ENCODE measurements at regions not wholly inside any gene's neighbourhood (a gene's known extent, or its start where the extent isn't known, plus 50 kb on each side); places are given as distances from the start of the nearest gene placed in this dataset.

DNA sequence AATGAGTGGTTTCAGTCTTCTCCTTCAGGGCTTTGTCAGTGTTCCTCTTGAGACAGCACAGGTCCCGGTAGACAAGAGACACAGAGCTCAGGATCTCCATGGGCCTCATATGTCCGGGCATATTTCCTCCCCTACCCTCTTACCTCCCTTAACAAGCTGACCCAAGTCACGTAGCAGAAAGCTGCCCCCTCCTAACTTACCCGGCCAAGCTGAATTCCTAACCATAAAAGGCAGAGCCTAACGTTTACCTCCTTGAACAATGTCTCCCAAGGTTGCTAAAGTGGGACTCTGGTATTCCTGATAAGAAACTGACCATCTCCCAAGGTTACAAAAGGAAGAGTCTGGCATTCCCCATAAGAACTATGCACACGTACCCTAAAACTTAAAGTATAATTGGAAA lies 182.2 kb upstream of the USP15 start:
- FAIRE-seq (no peak), DNase-seq (ENCODE audit: low read depth, low spot score) (no peak)
- Histone ChIP-seq H3K4me1 (ENCODE audit: control insufficient read depth, extremely low read depth, insufficient read depth, low read length) (no peaks in the 10 kb centered on the region), H3K9me3 (ENCODE audit: control insufficient read depth, low read depth, low read length) (no peaks in the 10 kb centered on the region), H3K4me3 (ENCODE audit: control insufficient read depth in 2 of 3, extremely low read depth in 1 of 3, insufficient read depth in 2 of 3, low read depth in 1 of 3, low read length in 3 of 3) (no peak overlapping the region), H3K9ac (ENCODE audit: control insufficient read depth, extremely low read depth, insufficient read depth, low read length) (no peak overlapping the region), H2AFZ (ENCODE audit: control insufficient read depth, low read length) (no peak overlapping the region), H3K36me3 (ENCODE audit: control insufficient read depth in 2 of 2, extremely low read depth in 1 of 2, insufficient read depth in 2 of 2, low read length in 2 of 2) (no peaks in the 10 kb centered on the region), H3K27me3 (ENCODE audit: control insufficient read depth, extremely low read depth, insufficient read depth, low read length) (no peaks in the 10 kb centered on the region), H3K27ac (ENCODE audit: control insufficient read depth, insufficient read depth, low read length) (no peak overlapping the region), H3K79me2 (ENCODE audit: control insufficient read depth, insufficient read depth, low read length) (no peaks in the 10 kb centered on the region), H4K20me1 (ENCODE audit: control insufficient read depth, extremely low read depth, insufficient read depth, low read length) (no peaks in the 10 kb centered on the region), H3K9me1 (ENCODE audit: control insufficient read depth, extremely low read depth, insufficient read depth, low read length) (no peaks in the 10 kb centered on the region), H3K4me2 (ENCODE audit: control insufficient read depth, extremely low read depth, insufficient read depth, low read depth, low read length) (no peak overlapping the region)
- dilution Hi-C loops (cut with MboI; ENCODE audit: extremely low pct_ligation_motif_present, low sequenced_read_pairs) = no loop called here
- TF ChIP-seq, protein P1, sequence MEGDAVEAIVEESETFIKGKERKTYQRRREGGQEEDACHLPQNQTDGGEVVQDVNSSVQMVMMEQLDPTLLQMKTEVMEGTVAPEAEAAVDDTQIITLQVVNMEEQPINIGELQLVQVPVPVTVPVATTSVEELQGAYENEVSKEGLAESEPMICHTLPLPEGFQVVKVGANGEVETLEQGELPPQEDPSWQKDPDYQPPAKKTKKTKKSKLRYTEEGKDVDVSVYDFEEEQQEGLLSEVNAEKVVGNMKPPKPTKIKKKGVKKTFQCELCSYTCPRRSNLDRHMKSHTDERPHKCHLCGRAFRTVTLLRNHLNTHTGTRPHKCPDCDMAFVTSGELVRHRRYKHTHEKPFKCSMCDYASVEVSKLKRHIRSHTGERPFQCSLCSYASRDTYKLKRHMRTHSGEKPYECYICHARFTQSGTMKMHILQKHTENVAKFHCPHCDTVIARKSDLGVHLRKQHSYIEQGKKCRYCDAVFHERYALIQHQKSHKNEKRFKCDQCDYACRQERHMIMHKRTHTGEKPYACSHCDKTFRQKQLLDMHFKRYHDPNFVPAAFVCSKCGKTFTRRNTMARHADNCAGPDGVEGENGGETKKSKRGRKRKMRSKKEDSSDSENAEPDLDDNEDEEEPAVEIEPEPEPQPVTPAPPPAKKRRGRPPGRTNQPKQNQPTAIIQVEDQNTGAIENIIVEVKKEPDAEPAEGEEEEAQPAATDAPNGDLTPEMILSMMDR (optimal IDR thresholded peaks at IDR 0.05 in 1 of 3, IDR thresholded peaks at IDR 0.05 in 1 of 3, conservative IDR thresholded peaks at IDR 0.05 in 1 of 3; ENCODE audit: extremely low read depth in 1 of 3, insufficient read depth in 2 of 3, low read length in 3 of 3) = no peak
- no peak for TF ChIP-seq EZH2 (IDR thresholded peaks at IDR 0.05; ENCODE audit: low read length)

DNA sequence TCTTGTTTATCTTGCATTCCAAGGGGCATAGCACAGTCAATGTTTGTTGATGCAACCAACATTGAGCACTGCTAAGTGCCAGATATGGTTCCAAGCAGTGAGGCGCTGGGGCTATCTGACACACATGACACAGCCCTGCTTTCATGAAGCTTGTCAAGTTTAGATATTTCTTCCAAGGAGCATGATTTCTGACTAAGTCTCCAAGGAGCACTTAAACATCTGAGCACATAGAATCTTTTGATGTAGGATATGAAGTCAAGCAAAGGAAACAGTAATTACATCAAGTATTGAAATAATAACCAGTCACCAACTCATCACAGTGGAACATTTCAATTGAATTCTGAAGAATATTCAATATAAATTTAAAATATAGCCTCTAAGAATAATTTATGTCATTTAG lies 177.8 kb upstream of the USP15 start:
- Histone ChIP-seq H3K4me1 (ENCODE audit: control insufficient read depth, extremely low read depth, insufficient read depth, low read length) (no peaks in the 10 kb centered on the region), H2AFZ (ENCODE audit: control insufficient read depth, low read length) (no peak overlapping the region), H3K9me3 (ENCODE audit: control insufficient read depth, low read depth, low read length) (no peaks in the 10 kb centered on the region), H3K4me2 (ENCODE audit: control insufficient read depth, extremely low read depth, insufficient read depth, low read depth, low read length) (no peak overlapping the region), H3K27me3 (ENCODE audit: control insufficient read depth, extremely low read depth, insufficient read depth, low read length) (no peaks in the 10 kb centered on the region), H4K20me1 (ENCODE audit: control insufficient read depth, extremely low read depth, insufficient read depth, low read length) (no peaks in the 10 kb centered on the region), H3K4me3 (ENCODE audit: control insufficient read depth in 2 of 3, extremely low read depth in 1 of 3, insufficient read depth in 2 of 3, low read depth in 1 of 3, low read length in 3 of 3) (no peak overlapping the region), H3K36me3 (ENCODE audit: control insufficient read depth in 2 of 2, extremely low read depth in 1 of 2, insufficient read depth in 2 of 2, low read length in 2 of 2) (no peaks in the 10 kb centered on the region), H3K79me2 (ENCODE audit: control insufficient read depth, insufficient read depth, low read length) (no peaks in the 10 kb centered on the region), H3K9me1 (ENCODE audit: control insufficient read depth, extremely low read depth, insufficient read depth, low read length) (no peaks in the 10 kb centered on the region), H3K9ac (ENCODE audit: control insufficient read depth, extremely low read depth, insufficient read depth, low read length) (no peak overlapping the region), H3K27ac (ENCODE audit: control insufficient read depth, insufficient read depth, low read length) (no peak overlapping the region)
- FAIRE-seq (no peak), DNase-seq (ENCODE audit: low read depth, low spot score) (no peak)
- dilution Hi-C loops (cut with MboI; ENCODE audit: extremely low pct_ligation_motif_present, low sequenced_read_pairs) = no loop called here
- TF ChIP-seq EZH2 (IDR thresholded peaks at IDR 0.05; ENCODE audit: low read length) = no peak
- TF ChIP-seq, protein P1 (optimal IDR thresholded peaks at IDR 0.05 in 1 of 3, IDR thresholded peaks at IDR 0.05 in 1 of 3, conservative IDR thresholded peaks at IDR 0.05 in 1 of 3; ENCODE audit: extremely low read depth in 1 of 3, insufficient read depth in 2 of 3, low read length in 3 of 3) = no peak
